HG02588 (cell line): ENCODE measurements at regions not wholly inside any gene's neighbourhood (a gene's known extent, or its start where the extent isn't known, plus 50 kb on each side); places are given as distances from the start of the nearest gene placed in this dataset.

ENCODE experiments used
- ATAC-seq: cut with Tn5 transposase; IDR thresholded peaks from one replicate; pipeline ENCODE4 v1.9.1; 2021; ENCODE audit warnings: mild to moderate bottlenecking, moderate library complexity; ENCODE audit not compliant: unreplicated experiment

GRCh38 chr2:16167870-16168426 lies 227.6 kb downstream of the MYCN start:
- no peak for ATAC-seq

- no peak for ATAC-seq
These were observed 227.1 kb downstream of the MYCN start for GRCh38 chr2:16167451-16167861.

GRCh38 chr2:16166327-16166981 lies 226.1 kb downstream of the MYCN start:
- ATAC-seq: no peak

- ATAC-seq: no peak
These were observed 225.4 kb downstream of the MYCN start for GRCh38 chr2:16165518-16166326.

GRCh38 chr2:16162491-16163040 lies 222.2 kb downstream of the MYCN start:
- ATAC-seq: no peak

GRCh38 chr2:16161768-16162490 lies 221.6 kb downstream of the MYCN start:
- no peak for ATAC-seq

GRCh38 chr2:16161085-16161565 lies 220.8 kb downstream of the MYCN start:
- ATAC-seq: no peak

GRCh38 chr2:16160281-16161084 lies 220.1 kb downstream of the MYCN start:
- ATAC-seq: no peak

- no peak for ATAC-seq
These were observed 216.1 kb downstream of the MYCN start for GRCh38 chr2:16156411-16156810.

- ATAC-seq: no peak
These were observed 215.4 kb downstream of the MYCN start for GRCh38 chr2:16155766-16156165.

GRCh38 chr2:16155366-16155765 lies 215.0 kb downstream of the MYCN start:
- no peak for ATAC-seq

- no peak for ATAC-seq
These were observed 214.3 kb downstream of the MYCN start for GRCh38 chr2:16154501-16155280.

- no peak for ATAC-seq
These were observed 213.7 kb downstream of the MYCN start for GRCh38 chr2:16154061-16154460.

- ATAC-seq: no peak
These were observed 213.3 kb downstream of the MYCN start for GRCh38 chr2:16153754-16154035.

GRCh38 chr2:16152928-16153753 lies 212.8 kb downstream of the MYCN start:
- ATAC-seq: no peak

GRCh38 chr2:16152071-16152927 lies 211.9 kb downstream of the MYCN start:
- no peak for ATAC-seq

- no peak for ATAC-seq
These were observed 211.3 kb downstream of the MYCN start for GRCh38 chr2:16151651-16152050.

GRCh38 chr2:16151281-16151570 lies 210.9 kb downstream of the MYCN start:
- ATAC-seq: no peak
